Retina (tissue), 1 donor: ENCODE measurements at regions not wholly inside any gene's neighbourhood (a gene's known extent, or its start where the extent isn't known, plus 50 kb on each side); places are given as distances from the start of the nearest gene placed in this dataset.

Experiments used
- DNase-seq: peaks from one replicate; pipeline ENCODE4 v3.0.0-alpha.2; 2016

DNA sequence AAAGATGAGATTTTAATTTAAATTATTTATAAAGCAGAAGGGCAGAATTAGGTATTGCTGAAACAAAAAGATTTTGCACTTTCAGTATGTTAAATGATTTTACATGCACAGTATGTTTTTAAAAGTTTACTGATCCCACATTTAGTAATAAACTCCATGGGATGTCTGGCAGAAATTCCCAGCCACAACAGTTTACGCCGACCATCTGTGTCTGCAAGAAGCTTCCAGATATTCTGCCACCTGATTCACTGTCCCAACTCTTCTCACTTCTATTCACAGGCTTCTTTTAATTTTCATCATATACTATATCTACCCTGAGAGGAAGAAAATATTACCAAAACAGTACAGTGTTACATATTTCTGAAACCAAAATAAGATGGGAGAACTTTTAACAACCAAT lies 115.8 kb upstream of the IQCM start:
- no peak for DNase-seq

DNA sequence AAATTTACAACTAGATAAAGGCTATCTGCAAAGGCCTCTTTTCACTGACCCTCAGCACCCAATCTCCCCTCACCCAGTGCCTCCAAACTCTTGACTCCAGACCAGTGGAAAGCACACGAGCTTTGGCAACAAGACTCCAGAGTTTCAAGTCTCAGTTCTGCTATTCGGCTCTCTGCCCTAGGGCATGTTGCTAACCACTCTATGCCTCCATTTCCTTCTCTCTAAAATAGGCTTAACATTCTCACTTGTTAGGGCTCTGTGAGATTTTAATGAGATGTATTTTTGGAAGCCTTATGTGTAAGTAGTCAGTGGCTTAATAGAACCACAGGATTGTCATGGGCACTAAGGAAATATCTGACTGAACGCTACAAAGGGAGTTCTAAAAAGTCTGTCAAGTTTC lies 116.5 kb upstream of the IQCM start:
- no peak for DNase-seq

DNA sequence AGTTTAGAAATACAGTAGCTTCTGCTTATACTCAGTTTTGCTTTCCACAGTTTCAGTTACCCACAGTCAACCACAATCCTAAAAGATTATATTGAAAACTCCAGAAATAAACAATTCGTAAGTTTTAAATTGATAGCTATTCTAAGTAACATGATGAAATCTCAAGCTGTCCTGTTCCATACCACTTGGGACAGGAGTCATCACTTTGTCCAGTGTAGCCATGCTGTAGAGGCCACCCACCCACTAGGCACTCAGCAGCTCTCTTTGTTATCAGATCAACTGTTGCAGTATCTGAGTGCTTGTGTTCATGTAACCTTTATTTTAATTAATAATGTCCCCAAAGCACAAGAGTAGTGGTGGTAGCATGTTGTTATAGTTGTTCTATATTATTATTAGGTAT lies 117.5 kb upstream of the IQCM start:
- DNase-seq, result no peak

DNA sequence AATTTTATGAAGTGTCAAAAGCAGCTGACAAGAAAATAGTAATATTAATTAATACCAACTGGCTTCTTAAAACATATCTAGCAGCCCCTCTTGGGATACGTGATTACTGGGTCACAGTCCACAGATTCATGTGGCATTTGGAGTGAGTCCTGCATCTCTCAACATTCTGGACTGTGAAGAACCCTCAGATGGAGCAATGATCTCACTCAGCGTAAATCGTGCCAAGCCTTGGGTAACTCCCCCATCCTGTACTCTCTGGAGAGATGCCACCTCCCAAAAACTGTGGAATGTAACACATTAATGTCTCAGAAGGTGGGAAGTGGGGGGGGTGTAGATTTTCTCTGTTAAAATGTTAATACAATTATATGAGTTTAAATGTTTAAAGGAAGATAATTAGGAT lies 118.2 kb upstream of the IQCM start:
- DNase-seq, result no peak

DNA sequence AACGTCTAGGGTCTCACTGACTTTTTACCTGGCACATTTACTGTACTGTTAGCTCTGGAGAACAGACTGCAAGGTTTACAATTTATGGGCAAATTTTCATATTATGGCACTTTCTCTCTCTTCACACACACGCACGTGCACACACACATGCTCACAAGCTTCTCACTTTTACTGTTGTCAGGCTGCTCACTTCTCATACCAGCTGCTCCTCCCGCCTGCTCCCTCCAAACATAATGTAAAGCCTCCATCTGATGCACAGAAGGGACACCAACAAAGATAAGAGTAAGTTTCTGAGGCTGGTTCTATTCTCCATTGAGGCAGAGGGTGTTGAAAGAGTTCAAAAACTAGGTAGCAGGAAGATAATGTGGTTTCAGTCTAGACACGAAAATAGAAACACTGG lies 128.9 kb upstream of the DCLK2 start:
- no peak for DNase-seq

DNA sequence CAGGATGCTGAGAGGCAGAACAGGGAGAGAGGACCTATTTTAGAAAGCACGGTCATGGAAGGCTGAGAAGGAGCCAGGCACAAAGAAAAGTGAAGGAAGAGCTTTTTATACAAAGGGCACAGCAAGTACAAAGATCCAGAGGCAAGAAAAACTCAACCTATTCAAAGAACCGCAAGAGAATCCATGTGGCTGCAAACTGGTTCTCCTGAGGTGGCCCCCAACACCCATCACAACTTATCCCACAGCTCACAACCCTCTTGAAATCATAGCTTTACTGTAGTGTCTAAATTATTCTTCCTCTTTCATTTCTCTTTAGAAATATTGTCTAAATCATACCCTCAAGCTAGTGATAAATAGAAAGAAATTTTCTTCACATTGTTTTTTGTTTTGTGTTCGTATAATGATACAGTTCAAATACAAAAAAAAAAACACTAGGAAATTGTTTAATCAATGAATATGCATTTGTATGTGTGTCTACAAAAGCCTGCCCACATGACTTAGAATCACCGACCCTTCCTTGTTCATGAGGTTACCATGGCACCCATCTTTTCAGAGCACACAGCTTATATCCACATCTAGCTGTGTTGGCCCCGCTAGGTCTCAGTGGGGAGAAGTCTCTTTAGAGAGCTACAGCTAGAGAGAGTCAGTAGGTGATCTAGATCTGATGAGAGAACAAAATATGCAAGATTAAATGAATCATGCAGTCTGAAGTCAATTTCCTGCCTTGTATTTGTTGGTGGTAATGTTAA lies 126.9 kb upstream of the DCLK2 start:
- no peak for DNase-seq

DNA sequence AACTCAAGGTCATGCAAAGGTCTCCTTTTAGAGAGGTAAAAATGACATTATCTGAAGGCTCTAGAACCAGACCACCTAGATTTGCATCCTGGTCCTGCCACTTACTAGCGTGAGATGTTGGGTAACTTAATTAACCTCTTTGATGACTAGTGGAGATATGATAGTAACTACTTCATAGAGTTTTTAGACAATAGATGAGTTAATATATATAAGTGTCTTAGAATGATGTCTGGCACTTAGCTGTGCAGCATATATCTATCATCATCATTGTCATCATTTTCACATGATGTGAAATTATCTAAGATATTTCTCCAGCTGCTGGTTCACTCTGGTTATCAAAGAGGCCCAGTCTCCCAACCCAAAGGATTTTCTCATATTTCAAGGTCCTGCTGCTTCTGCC lies 126.1 kb upstream of the DCLK2 start:
- no peak for DNase-seq

DNA sequence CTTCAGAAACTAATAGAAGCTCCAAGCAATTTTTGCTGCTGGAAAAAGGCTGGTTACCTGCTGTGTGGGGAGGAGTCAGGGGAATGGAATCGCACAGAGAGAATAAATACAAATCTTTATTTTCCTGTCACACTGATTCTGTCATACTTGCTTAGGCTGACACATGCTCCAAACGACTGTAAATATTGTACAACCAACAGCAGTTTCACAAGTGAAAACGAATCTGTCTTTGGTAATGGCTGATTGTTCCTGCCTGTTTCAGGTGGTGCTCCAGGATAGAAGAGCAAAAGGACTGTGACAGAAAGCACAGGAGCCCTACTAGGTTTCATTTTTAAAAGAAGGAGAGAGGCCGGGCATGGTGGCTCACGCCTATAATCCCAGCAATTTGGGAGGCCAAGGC lies 125.5 kb upstream of the DCLK2 start:
- DNase-seq, result no peak

DNA sequence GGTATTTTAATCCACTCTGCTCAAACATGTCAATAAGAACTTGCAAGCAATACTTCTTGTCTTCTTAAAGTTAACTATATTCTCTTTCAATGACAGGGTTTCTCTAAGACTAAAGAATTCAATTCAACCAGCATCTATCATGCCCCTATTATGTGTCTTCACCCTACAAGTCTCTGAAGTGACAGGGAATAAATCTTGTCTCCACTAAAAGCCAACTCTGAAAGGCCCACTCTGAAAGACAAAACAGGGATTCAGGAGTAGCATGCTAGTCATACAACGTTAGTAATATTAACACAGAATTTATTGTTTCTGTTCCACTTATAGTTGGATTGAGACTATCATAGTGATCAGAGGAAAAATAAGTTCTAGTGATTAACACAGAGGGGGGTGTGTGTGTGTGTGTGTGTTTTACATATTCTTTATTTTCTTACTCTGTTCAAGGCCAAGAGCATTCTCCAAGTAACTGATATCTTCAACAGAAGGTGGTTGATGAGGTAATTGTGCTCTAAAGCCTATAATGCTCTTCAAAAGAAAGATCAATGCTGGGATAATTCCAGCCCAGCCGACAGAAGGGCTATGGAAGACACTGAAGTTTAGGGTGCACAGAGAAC lies 122.4 kb upstream of the DCLK2 start:
- DNase-seq, result no peak

DNA sequence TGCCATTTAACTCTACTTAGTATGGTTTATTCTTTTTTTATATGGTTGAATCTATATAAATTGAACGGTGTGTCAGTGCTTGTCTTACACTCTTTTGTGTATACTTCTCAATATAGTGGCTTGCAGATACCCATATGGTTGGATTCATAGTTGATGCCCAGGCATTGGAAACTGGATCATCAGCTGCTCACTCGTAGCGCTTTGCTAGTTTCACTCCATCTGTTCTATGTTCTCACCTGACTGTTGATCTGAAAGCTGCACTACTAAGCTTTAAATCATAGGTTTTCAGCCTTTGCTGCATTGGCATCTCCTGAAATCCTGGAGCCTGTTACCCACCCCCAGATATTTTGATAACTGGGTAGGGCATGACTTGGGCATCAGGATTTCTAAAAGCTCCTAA lies 121.6 kb upstream of the DCLK2 start:
- no peak for DNase-seq

DNA sequence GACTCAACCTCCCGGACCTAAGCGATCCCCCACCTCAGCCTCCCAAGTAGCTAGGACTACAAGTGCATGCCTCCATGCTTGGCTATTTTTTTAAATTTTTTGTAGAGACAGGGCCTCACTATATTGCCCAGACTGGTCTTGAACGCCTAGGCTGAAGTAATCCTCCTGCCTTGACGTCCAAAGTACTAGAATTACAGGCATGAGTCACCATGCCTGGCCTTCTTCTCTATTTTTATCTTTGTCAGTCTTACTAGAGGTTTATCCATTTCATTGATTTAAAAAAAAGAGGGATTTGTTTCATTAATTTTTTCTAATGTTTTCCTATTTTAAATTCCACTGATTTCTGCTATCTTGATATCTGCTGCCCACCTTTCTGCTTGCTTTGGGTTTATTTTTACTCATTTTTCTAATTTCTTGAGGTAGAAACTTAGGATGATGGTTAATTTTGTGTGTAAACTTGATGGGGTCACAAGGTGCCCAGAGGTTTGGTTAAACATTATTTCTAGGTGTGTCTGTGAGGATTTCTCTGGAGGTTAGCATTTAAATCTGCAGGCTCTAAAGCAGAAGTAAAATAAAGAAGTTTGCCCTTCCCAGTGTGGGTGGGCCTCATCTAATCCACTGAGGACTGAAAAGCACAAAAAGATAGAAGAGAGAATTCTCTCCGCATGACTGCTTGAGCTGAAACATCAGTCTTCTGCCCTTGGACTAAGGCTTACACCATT lies 116.2 kb upstream of the DCLK2 start:
- no peak for DNase-seq

DNA sequence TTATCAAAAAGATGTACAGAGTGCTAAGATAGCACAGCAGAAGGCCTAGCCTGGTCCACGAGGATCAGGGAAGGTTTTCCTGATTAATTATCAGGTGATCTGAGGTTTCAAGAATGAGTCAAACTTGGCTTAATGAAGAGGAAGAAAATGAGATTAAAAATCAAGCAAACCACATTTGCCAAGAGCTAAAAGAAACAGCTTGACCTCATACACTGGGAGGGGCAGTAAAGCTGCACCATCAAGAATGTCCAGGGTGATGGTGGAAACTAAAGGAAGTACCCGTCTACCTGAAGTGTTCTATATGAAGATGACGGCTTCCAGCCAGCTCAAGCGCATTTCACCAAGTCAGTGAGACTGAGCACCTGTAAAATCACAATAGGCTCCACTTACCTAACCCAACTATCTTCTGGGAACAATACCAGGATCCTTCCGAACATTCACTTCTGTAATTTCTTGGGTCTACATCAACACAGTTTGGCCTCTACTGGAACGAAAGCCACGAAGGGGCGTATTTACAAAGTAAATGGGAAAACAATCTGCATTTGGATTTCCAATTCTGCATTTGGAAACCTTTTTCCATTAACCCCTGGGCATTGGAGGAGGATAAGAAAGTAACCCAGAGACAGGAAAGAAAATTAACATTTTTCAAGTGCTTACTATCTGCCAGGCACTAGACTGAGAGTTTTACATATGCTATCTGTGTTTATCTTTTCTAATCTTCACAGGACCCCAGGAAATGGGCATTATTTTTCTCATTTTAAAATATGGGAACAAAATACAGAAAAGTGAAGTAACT lies 114.0 kb upstream of the DCLK2 start:
- no peak for DNase-seq

DNA sequence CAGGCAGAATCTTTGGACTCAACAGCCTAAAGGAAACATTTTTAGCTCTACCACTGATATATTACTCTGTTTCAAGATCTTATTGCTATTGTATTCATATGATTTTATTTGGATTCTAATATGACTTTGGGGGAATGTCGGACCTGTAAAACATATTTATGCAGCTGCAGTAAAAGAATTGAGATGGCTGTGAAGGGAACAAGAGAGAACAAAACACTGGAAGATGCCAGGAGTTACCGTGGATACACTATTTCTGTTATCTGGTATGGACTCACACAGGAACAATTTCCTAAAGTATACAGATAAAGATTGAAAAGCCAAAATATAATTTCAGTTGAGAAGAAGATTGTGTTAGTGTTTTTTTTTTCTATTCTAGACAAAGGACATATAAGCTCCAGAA lies 113.0 kb upstream of the DCLK2 start:
- no peak for DNase-seq

DNA sequence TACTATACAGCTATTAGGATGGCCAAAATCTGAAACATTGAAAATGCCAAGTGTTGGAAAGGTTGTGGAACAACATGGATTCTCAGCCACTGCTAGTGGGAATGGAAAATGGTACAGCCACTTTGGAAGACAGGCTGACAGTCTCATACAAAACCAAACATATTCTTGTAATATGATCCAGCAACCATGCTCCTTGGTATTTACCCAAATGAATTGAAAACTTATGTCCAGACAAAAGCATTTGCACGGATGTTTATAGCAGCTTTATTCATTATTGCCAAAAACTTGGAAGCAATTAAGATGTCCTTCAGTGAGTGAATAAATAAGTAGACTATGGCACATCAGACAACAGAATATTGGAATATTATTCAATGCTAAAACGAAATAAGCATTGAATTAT lies 105.8 kb upstream of the DCLK2 start:
- DNase-seq, result no peak

DNA sequence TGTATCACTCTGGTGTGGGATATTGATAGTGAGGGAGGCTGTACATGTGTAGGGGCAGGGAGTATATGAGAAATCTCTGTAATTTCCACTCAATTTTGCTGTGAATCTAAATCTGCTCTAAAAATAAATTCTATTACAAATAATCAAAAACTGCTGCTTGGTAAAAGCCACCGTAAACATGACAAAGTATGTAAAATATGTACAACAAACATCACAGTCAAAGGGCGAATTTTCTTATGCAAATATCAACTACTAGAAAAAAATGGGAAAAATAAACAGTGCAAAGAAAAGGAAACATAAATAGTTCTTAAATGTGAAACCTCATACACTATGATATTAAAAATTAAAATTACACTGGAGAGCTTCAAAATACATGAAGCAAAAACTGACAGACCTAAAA lies 105.1 kb upstream of the DCLK2 start:
- DNase-seq, result no peak

DNA sequence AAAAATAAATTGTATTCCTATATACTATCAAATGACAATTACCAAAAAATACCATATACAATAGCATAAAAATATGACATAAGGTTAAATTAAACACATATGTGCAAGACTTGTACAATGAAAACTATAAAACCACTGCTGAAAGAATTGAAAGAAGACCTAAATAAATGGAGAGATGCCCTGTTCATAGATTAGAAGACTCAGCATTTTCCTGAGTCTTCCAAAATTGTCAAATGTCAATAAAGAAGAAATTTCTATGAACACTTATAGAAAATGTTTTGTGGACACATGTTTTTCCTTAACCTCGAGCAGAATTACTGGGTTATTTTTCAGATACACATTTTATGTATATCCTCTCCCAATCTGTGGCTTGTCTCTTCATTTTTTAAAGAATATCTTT lies 103.1 kb upstream of the DCLK2 start:
- no peak for DNase-seq

DNA sequence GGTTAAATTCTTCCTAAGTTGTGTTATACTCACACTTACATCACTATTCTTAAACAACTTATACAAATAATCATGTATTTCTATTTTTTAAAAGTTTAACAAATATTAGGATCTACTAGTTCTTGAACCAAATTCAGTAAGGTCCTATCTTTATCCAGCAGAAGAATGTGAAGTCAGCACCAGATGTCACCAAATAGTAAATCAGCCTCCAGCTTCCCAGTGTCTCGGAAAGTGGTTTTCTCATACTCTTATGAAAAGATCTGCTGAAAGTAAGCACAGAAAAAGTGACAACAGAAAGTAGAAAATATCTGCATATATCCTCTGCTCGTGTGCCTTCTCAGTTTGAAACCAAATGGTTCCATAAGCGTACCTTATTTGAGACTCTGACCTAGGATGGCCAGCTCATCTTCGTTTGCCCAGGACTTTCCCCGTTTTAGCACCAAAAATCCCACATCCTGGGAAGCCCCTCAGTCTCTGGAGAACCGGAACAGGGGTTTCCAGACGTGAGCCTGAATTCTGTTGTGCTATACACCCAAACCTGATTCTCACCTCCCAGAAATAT lies 98.0 kb upstream of the DCLK2 start:
- DNase-seq, result no peak

DNA sequence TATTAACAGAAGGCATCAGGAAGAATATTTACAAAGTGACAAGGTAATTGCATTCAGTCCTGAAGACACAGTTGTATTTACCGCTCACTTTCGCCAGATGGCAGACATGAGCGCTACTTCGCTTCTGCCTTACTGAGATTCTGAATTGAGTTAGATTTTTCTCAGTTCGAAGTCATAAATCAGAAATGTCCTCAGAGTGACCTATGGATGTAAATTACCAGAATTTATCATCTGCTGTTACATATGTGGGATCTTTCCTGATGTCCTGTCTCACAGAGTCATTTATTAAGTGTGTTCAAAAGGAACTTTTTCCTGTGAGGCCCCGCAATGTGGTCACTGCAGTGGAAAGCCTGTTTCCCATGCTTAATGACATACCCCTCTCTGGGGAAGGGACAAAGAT lies 97.3 kb upstream of the DCLK2 start:
- peak; percentile 54 for DNase-seq

DNA sequence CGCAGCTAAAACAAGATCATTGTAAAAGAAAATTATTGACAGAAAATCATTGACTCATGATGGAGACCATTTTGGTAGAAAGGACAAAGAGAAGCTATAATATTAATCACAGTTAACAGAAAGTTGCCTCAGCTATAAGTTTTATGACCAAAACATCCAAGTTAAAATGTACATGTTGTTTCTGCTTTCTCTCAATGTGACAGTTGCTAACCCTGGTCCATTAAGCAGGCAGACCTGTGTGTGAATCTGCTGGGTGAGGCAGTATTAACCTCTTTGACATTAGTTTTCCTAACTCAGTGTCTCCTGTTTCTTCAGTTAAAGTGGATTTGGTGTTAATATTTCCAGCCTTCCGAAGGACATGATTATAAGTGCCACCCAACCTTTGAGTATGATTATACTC lies 94.8 kb upstream of the DCLK2 start:
- no peak for DNase-seq

DNA sequence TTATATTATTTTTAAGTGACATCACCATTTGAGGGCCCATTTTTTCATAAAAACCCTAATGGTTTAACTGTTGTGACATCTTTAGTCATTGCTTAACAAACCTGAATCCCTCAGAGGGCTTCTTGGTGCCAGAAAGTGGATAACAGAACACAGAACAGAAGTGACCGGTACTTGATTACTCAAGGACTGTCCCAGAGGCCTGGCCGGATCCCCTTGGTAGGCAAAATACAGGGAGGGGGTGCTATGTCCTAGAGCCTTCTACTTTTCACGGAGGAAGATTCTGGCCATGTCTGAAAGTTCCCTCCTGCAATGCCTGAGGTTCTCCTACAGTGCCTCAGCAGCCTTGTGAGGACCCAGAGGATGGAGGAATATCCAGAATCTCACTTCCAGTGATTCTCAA lies 94.3 kb upstream of the DCLK2 start:
- no peak for DNase-seq

DNA sequence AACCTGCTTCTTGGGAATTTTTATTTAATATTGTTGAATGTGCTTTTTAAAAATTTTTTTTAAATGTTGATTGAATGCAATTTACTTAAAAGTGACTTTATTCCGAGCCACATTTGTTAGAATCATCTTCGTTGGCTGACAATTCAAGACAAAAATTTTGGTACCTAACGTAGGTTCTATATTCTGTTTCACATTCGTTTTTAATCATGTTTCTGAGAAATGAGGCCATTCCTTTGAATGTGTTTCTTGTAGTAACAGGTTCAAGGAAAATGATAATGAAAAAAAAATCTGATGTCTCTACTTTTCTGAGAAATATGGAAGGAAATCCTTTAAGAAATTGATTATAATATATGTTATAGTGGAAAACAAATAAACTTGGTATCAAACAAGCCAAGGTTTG lies 92.3 kb upstream of the DCLK2 start:
- DNase-seq, result no peak

DNA sequence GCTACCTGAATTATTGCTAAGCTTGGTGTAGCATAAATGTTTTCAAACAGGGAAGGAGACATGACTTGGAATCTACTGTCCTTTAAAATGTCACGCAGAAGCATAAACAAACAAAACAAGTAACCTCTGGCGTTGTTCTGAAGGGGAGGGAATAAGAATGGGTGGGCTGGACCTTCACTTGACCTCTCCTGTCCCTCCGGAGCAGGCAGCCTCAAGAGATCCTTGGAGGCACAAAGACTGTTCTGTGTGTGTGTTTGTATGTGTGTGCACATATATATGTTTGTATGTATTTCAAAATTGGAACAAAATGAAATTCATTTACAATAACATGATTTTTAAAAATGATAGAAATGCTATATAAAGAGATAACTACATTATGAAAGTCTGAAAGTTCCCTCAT lies 91.3 kb upstream of the DCLK2 start:
- no peak for DNase-seq
